Erythroblast (primary cell): ENCODE measurements at regions not wholly inside any gene's neighbourhood (a gene's known extent, or its start where the extent isn't known, plus 50 kb on each side); places are given as distances from the start of the nearest gene placed in this dataset.

Source experiments
- GATA1 ChIP-seq: IDR thresholded peaks from 2 replicates; pipeline ENCODE4 v1.6.1; 2011; ENCODE audit warnings: low read depth, mild to moderate bottlenecking, control low read depth, low read length, moderate library complexity
- POLR2A ChIP-seq: IDR thresholded peaks from 2 replicates; pipeline ENCODE4 v1.6.1; 2011; ENCODE audit warnings: mild to moderate bottlenecking, low read length

DNA sequence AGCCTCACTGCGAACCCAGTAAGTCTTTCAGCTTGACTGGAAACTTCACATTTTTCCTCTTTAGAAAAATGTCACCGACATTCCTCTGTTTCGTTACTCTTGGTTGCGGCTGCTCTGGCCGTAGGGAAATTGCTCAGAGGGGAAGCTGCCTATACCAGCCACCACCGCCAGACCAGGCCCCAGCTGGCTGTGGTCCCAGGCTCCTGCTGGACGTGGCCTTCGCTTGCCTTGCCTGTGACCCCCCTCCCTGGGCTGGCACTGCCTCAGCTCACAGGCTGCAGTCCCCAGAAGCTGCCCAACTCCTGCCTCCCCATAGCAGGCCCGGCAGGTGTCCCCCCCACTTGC is 197.8 kb downstream of the MN1 start:
- TF ChIP-seq POLR2A (no peak), GATA1 (no peak)
